Upper lobe of left lung (tissue), 4 donors: ENCODE measurements at regions not wholly inside any gene's neighbourhood (a gene's known extent, or its start where the extent isn't known, plus 50 kb on each side); places are given as distances from the start of the nearest gene placed in this dataset.
"Not testable (repeated sequence)": the region's sequence is repeated elsewhere in the genome, so short reads cannot be mapped to it uniquely, and the experiment has no call there.

Source experiments
- CTCF ChIP-seq, 6 experiments: fragments of 450-650 bp in 4 of 6; fragments of 200-600 bp in 2 of 6; sonication (generic) in 2 of 6; IDR thresholded peaks; one replicate each; pipeline ENCODE4 v1.5.1; 2016 to 2019; ENCODE audit warnings: antibody characterized with exemption in 6 of 6
- POLR2A ChIP-seq, 4 donors: fragments of 450-650 bp; IDR thresholded peaks; one replicate each; pipeline ENCODE4 v1.5.1; 2016 to 2017; ENCODE audit warnings: antibody characterized with exemption in 4 of 4, mild to moderate bottlenecking in 2 of 4

- TF ChIP-seq CTCF, POLR2A (IDR thresholded peaks at IDR 0.05): not testable (repeated sequence)
Observed at GRCh38 chr4:116980436-116980835, 104.9 kb downstream of the TRAM1L1 start.
